Mucosa of descending colon (tissue), 3 donors: ENCODE measurements at regions not wholly inside any gene's neighbourhood (a gene's known extent, or its start where the extent isn't known, plus 50 kb on each side); places are given as distances from the start of the nearest gene placed in this dataset.
A peak's percentile ranks its signal among the peaks of the same experiment; 100 is the strongest.

ENCODE experiments used
- ATAC-seq: fragments of 200-7000 bp; cut with Tn5 transposase; one replicate; pipeline ENCODE4 v1.9.1; 2020; ENCODE audit warnings: mild to moderate bottlenecking, moderate library complexity
- DNase-seq, 3 donors: peaks; one replicate each; pipeline ENCODE4 v3.0.0-alpha.2; 2020
- H3K36me3 ChIP-seq: fragments of 200-600 bp; one replicate; pipeline ENCODE4 v1.8.0; 2021; ENCODE audit warnings: low read depth, mild to moderate bottlenecking
- H3K4me1 ChIP-seq: fragments of 200-600 bp; one replicate; pipeline ENCODE4 v1.8.0; 2021; ENCODE audit warnings: low read depth, mild to moderate bottlenecking
- H3K4me3 ChIP-seq: fragments of 200-600 bp; one replicate; pipeline ENCODE4 v1.8.0; 2021; ENCODE audit warnings: mild to moderate bottlenecking
- H3K9me3 ChIP-seq: fragments of 200-600 bp; one replicate; pipeline ENCODE4 v1.8.0; 2021; ENCODE audit warnings: mild to moderate bottlenecking
- CTCF ChIP-seq: fragments of 200-600 bp; IDR thresholded peaks from one replicate; pipeline ENCODE4 v1.8.0; 2022; ENCODE audit warnings: antibody characterized with exemption, mild to moderate bottlenecking
- intact Hi-C, 2 donors: fragments of 100-400 bp; cut with DNase I in 1 of 2; cut with micrococcal nuclease in 1 of 2; formaldehyde crosslinking; loops; one replicate each; pipeline versions ENCODE4 v1.11.0 to v1.11.1; 2022; cut with DNase I, micrococcal nuclease
- donor health status: DM: no; HTN: no; CAD: no; lungs with moderate emphysema.
- donor health status: DM: no; HTN: no; CAD: no.
- donor health status: DM: no; HTN: yes; CAD: no.

GRCh38 chr6:18327626-18328025 is 59.5 kb upstream of the RNF144B start:
- Histone ChIP-seq H3K4me3 (no peak overlapping the region), H3K36me3 (no peaks in the 10 kb centered on the region), H3K9me3 (no peaks in the 10 kb centered on the region), H3K4me1 (no peaks in the 10 kb centered on the region)
- DNase-seq = peak in 2 of 3 donors; percentile 13 to 69
- no peak for TF ChIP-seq CTCF
- peak; percentile 48 for ATAC-seq
- intact Hi-C loops = no loop called here

- Histone ChIP-seq H3K4me3 (no peak overlapping the region), H3K9me3 (no peaks in the 10 kb centered on the region), H3K4me1 (no peaks in the 10 kb centered on the region), H3K36me3 (no peaks in the 10 kb centered on the region)
- no peak for ATAC-seq
- TF ChIP-seq CTCF = no peak
- intact Hi-C loops = no loop called here
- DNase-seq = no peak
Measured at GRCh38 chr6:18326980-18327379, 60.2 kb upstream of the RNF144B start.

- Histone ChIP-seq H3K4me3 (no peak overlapping the region), H3K36me3 (no peaks in the 10 kb centered on the region), H3K4me1 (no peaks in the 10 kb centered on the region), H3K9me3 (no peaks in the 10 kb centered on the region)
- no peak for TF ChIP-seq CTCF
- intact Hi-C loops = no loop called here
- ATAC-seq (no peak), DNase-seq (no peak)
Measured at GRCh38 chr6:18326001-18326400, 61.1 kb upstream of the RNF144B start.

GRCh38 chr6:18324706-18325042 is 60.3 kb upstream of the DEK start:
- peak; percentile 19 for ATAC-seq
- no peak overlapping the region for H3K4me3 ChIP-seq
- no peak for TF ChIP-seq CTCF
- intact Hi-C loops = loop anchor here (2.0 to 5.0 kb wide), 2 partner anchors 178 to 180 kb away; no protein-coding TSS in a partner anchor
- no peak for DNase-seq
- no peaks in the 10 kb centered on the region for H3K36me3 ChIP-seq
- no peaks in the 10 kb centered on the region for H3K4me1 ChIP-seq
- H3K9me3 ChIP-seq = no peaks in the 10 kb centered on the region

GRCh38 chr6:18323935-18324705 is 59.8 kb upstream of the DEK start:
- no peak for TF ChIP-seq CTCF
- Histone ChIP-seq H3K4me3 (no peak overlapping the region), H3K9me3 (no peaks in the 10 kb centered on the region), H3K4me1 (no peaks in the 10 kb centered on the region), H3K36me3 (no peaks in the 10 kb centered on the region)
- ATAC-seq (peak; percentile 75), DNase-seq (peak in 1 of 3 donors; percentile 49)
- intact Hi-C loops = loop anchor here (2.0 to 5.0 kb wide), 2 partner anchors 178 to 181 kb away; no protein-coding TSS in a partner anchor

- intact Hi-C loops = no loop called here
- TF ChIP-seq CTCF = no peak
- Histone ChIP-seq H3K4me3 (no peak overlapping the region), H3K4me1 (no peaks in the 10 kb centered on the region), H3K9me3 (no peaks in the 10 kb centered on the region), H3K36me3 (no peaks in the 10 kb centered on the region)
- DNase-seq (no peak), ATAC-seq (peak; percentile 23)
Measured at GRCh38 chr6:18317850-18318249, 53.5 kb upstream of the DEK start.
